ENCODE measurements at regions not wholly inside any gene's neighbourhood (a gene's known extent, or its start where the extent isn't known, plus 50 kb on each side); places are given as distances from the start of the nearest gene placed in this dataset.
"Not testable (repeated sequence)": the region's sequence is repeated elsewhere in the genome, so short reads cannot be mapped to it uniquely, and the experiment has no call there.

GRCh38 chr7:73205594-73205993 is 103.0 kb downstream of the NSUN5 start:
- H3K36me3 ChIP-seq; H3K27ac ChIP-seq; H3K27me3 ChIP-seq; H3K4me3 ChIP-seq; ATAC-seq; H3K9me3 ChIP-seq; DNase-seq; H3K4me1 ChIP-seq; intact Hi-C loops (cut with DNase I): not testable (repeated sequence)
- WGBS, 2 donors: 52 to 57% methylated on average over 1 of the region's 3 CpGs

GRCh38 chr7:73204898-73205297 is 103.7 kb downstream of the NSUN5 start:
- H3K27ac ChIP-seq; intact Hi-C loops (cut with DNase I); H3K4me1 ChIP-seq; H3K27me3 ChIP-seq; H3K9me3 ChIP-seq; H3K36me3 ChIP-seq; H3K4me3 ChIP-seq; DNase-seq; ATAC-seq: not testable (repeated sequence)
- WGBS, 2 donors: 88% methylated on average over 5 of the region's 5 CpGs

- H3K9me3 ChIP-seq; ATAC-seq; H3K4me1 ChIP-seq; DNase-seq; H3K27ac ChIP-seq; H3K4me3 ChIP-seq; H3K27me3 ChIP-seq; H3K36me3 ChIP-seq; intact Hi-C loops (cut with DNase I): not testable (repeated sequence)
- 93 to 95% methylated on average over 5 of the region's 5 CpGs for WGBS, 2 donors
Measured at GRCh38 chr7:73203312-73203711, 105.3 kb downstream of the NSUN5 start.

- H3K4me1 ChIP-seq; ATAC-seq; DNase-seq; intact Hi-C loops (cut with DNase I); H3K27me3 ChIP-seq; H3K27ac ChIP-seq; H3K36me3 ChIP-seq; H3K9me3 ChIP-seq; H3K4me3 ChIP-seq: not testable (repeated sequence)
- 95 to 97% methylated on average over 8 of the region's 9 CpGs for WGBS, 2 donors
Measured at GRCh38 chr7:73201264-73201663, 107.4 kb downstream of the NSUN5 start.

GRCh38 chr7:73200518-73201099 is 108.0 kb downstream of the NSUN5 start:
- H3K36me3 ChIP-seq; H3K9me3 ChIP-seq; DNase-seq; H3K4me3 ChIP-seq; intact Hi-C loops (cut with DNase I); H3K4me1 ChIP-seq; H3K27me3 ChIP-seq; H3K27ac ChIP-seq: not testable (repeated sequence)
- WGBS, 2 donors: no CpG with 5 or more reads among the region's 9 CpGs
- ATAC-seq: peak; percentile 74 to 94 (median 88)

- DNase-seq; H3K27ac ChIP-seq; H3K4me3 ChIP-seq; ATAC-seq; H3K4me1 ChIP-seq; H3K9me3 ChIP-seq; intact Hi-C loops (cut with DNase I); H3K27me3 ChIP-seq: not testable (repeated sequence)
- peaks cover 0 to 10% (median 0%) of the 10 kb centered on the region in 9 donors for H3K36me3 ChIP-seq
- WGBS, 2 donors: 96 to 100% methylated on average over 8 of the region's 10 CpGs
Measured at GRCh38 chr7:73193991-73194390, 108.2 kb upstream of the SPDYE9 start.

GRCh38 chr7:73190483-73191155 is 104.8 kb upstream of the SPDYE9 start:
- H3K9me3 ChIP-seq; H3K4me1 ChIP-seq; DNase-seq; H3K4me3 ChIP-seq; intact Hi-C loops (cut with DNase I); H3K27ac ChIP-seq; H3K27me3 ChIP-seq: not testable (repeated sequence)
- peaks cover 0 to 10% (median 0%) of the 10 kb centered on the region in 9 donors for H3K36me3 ChIP-seq
- WGBS, 2 donors: 40 to 59% methylated on average over 4 of the region's 9 CpGs
- peak; percentile 73 to 91 (median 82) for ATAC-seq

GRCh38 chr7:73188287-73188686 is 102.4 kb upstream of the SPDYE9 start:
- ATAC-seq; H3K27me3 ChIP-seq; H3K27ac ChIP-seq; H3K4me3 ChIP-seq; DNase-seq; H3K9me3 ChIP-seq; H3K36me3 ChIP-seq; H3K4me1 ChIP-seq; intact Hi-C loops (cut with DNase I): not testable (repeated sequence)
- WGBS, 2 donors: 96 to 100% methylated on average over 4 to 6 of the region's 9 CpGs

- H3K27ac ChIP-seq; H3K36me3 ChIP-seq; ATAC-seq; H3K27me3 ChIP-seq; H3K4me3 ChIP-seq; intact Hi-C loops (cut with DNase I); H3K9me3 ChIP-seq; DNase-seq; H3K4me1 ChIP-seq: not testable (repeated sequence)
- WGBS, 2 donors: no CpG with 5 or more reads among the region's 14 CpGs
Measured at GRCh38 chr7:73186589-73187309, 100.9 kb upstream of the SPDYE9 start.

- H3K9me3 ChIP-seq; H3K4me1 ChIP-seq; intact Hi-C loops (cut with DNase I); H3K27me3 ChIP-seq; ATAC-seq; H3K36me3 ChIP-seq; DNase-seq; H3K27ac ChIP-seq; H3K4me3 ChIP-seq: not testable (repeated sequence)
- no CpG with 5 or more reads among the region's 5 CpGs for WGBS, 2 donors
Measured at GRCh38 chr7:73176813-73177212, 91.0 kb upstream of the SPDYE9 start.

- H3K9me3 ChIP-seq; H3K4me3 ChIP-seq; DNase-seq; H3K27me3 ChIP-seq; H3K4me1 ChIP-seq; H3K36me3 ChIP-seq; H3K27ac ChIP-seq; intact Hi-C loops (cut with DNase I): not testable (repeated sequence)
- ATAC-seq: peak in 1 of 8 donors; percentile 50
- no CpG with 5 or more reads among the region's 10 CpGs for WGBS, 2 donors
Measured at GRCh38 chr7:73175322-73175721, 89.5 kb upstream of the SPDYE9 start.

Measured in heart right ventricle (tissue), 16 donors.